Activated T-cell treated with anti-CD3 and anti-CD28 coated beads, Interleukin-2, amount 50 U/mL, for 4 hours (primary cell): ENCODE measurements at regions not wholly inside any gene's neighbourhood (a gene's known extent, or its start where the extent isn't known, plus 50 kb on each side); places are given as distances from the start of the nearest gene placed in this dataset.
"Not testable (repeated sequence)": the region's sequence is repeated elsewhere in the genome, so short reads cannot be mapped to it uniquely, and the experiment has no call there.

ENCODE experiments used
- ATAC-seq, 2 donors: fragments of 200-7000 bp; cut with Tn5 transposase; one replicate each; pipeline ENCODE4 v1.10.0; 2021
- DNase-seq: peaks from one replicate; pipeline ENCODE4 v3.0.0-alpha.2; 2020
- H3K27me3 Mint-ChIP-seq: one replicate; pipeline ENCODE4 v1.8.0; 2021; ENCODE audit warnings: low read depth, mixed read lengths
- H3K36me3 Mint-ChIP-seq: one replicate; pipeline ENCODE4 v1.8.0; 2022; ENCODE audit warnings: mixed read lengths; ENCODE audit not compliant: insufficient read depth
- H3K4me1 Mint-ChIP-seq: one replicate; pipeline ENCODE4 v1.8.0; 2021; ENCODE audit warnings: low read depth, mixed read lengths
- H3K4me3 Mint-ChIP-seq: one replicate; pipeline ENCODE4 v1.8.0; 2021; ENCODE audit warnings: mild to moderate bottlenecking, moderate library complexity, mixed read lengths
- H3K9me3 Mint-ChIP-seq: one replicate; pipeline ENCODE4 v1.8.0; 2021; ENCODE audit warnings: mixed read lengths

DNA sequence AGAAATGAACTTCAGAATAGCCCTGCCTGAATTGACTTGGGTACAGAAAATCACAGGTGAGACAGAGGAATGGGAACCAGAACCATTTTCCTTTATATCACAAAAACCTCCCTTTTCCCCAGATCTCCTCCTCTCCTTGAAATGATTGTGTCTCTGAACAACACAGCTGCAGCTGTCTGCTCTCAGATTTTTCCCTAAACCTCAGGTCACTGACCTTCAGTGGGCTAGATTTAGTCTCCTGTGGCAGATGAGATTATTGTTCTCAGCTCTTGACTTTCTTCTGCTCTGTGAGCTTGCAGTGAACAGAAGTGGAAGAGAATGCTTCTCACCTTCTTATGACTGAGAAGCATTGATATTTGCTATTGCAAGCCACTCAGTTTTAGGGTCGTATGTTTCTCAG lies 92.3 kb upstream of the FAM20A start:
- Mint-ChIP-seq H3K36me3 (no peaks in the 10 kb centered on the region), H3K27me3 (peaks cover 7% of the 10 kb centered on the region), H3K4me3 (no peak overlapping the region), H3K9me3 (no peaks in the 10 kb centered on the region), H3K4me1 (no peaks in the 10 kb centered on the region)
- ATAC-seq (no peak), DNase-seq (no peak)

GRCh38 chr17:68686108-68686988 lies 85.2 kb upstream of the FAM20A start:
- no peak for DNase-seq
- H3K9me3 Mint-ChIP-seq, result no peaks in the 10 kb centered on the region
- no peaks in the 10 kb centered on the region for H3K27me3 Mint-ChIP-seq
- no peak overlapping the region for H3K4me3 Mint-ChIP-seq
- no peaks in the 10 kb centered on the region for H3K36me3 Mint-ChIP-seq
- H3K4me1 Mint-ChIP-seq, result no peaks in the 10 kb centered on the region
- ATAC-seq, result no peak

GRCh38 chr17:68684949-68685357 lies 83.8 kb upstream of the FAM20A start:
- DNase-seq (no peak), ATAC-seq (no peak)
- Mint-ChIP-seq H3K27me3 (no peaks in the 10 kb centered on the region), H3K4me1 (no peaks in the 10 kb centered on the region), H3K9me3 (no peaks in the 10 kb centered on the region), H3K36me3 (no peaks in the 10 kb centered on the region), H3K4me3 (no peak overlapping the region)

DNA sequence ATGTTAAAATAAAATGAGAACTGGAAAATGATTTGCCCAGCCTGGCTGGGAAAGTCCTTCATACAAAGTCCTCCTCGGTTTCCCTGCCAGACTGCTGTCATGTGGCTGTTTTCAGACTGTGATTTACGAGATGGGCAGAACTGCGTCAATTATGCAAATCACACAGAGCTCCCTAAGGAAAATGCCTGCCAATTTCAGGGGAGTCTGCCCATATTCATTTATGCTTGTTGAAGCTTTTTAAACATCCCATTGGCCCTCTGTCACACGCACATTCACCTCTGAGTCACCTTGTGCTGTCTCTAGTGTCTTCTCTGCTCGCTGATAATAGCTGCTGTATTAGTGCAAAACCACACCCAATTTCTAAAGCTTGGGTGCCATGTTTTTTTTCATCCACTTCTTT lies 81.7 kb upstream of the FAM20A start:
- Mint-ChIP-seq H3K9me3 (no peaks in the 10 kb centered on the region), H3K4me3 (no peak overlapping the region), H3K36me3 (no peaks in the 10 kb centered on the region), H3K4me1 (no peaks in the 10 kb centered on the region), H3K27me3 (peaks cover 3% of the 10 kb centered on the region)
- ATAC-seq (no peak), DNase-seq (no peak)

GRCh38 chr17:68679882-68680281 lies 78.7 kb upstream of the FAM20A start:
- Mint-ChIP-seq H3K27me3 (peaks cover 14% of the 10 kb centered on the region), H3K4me3 (no peak overlapping the region), H3K4me1 (no peaks in the 10 kb centered on the region), H3K9me3 (no peaks in the 10 kb centered on the region), H3K36me3 (no peaks in the 10 kb centered on the region)
- no peak for DNase-seq
- no peak for ATAC-seq

DNA sequence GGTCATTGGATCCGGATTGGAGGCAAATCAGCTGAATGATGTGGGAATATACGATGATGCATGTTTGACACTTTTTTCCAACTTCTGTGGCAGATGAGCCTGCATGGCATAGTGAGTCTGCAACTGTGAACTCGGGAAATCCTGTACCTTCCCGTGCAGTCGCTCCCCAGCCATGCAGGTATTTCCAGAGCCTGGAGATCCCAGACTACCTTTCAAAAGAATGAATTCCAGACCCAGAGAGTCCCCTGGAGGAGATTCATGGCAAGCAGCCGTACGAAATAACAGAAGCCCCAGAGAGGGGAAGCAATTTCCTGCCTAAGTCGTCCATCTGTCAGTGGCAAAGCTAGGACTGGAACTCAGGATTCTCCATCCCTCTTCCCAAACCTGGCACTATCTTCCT lies 75.7 kb upstream of the FAM20A start:
- ATAC-seq, result no peak
- H3K27me3 Mint-ChIP-seq, result peaks cover 17% of the 10 kb centered on the region
- no peaks in the 10 kb centered on the region for H3K9me3 Mint-ChIP-seq
- DNase-seq, result no peak
- H3K36me3 Mint-ChIP-seq, result no peaks in the 10 kb centered on the region
- H3K4me1 Mint-ChIP-seq, result no peaks in the 10 kb centered on the region
- no peak overlapping the region for H3K4me3 Mint-ChIP-seq

DNA sequence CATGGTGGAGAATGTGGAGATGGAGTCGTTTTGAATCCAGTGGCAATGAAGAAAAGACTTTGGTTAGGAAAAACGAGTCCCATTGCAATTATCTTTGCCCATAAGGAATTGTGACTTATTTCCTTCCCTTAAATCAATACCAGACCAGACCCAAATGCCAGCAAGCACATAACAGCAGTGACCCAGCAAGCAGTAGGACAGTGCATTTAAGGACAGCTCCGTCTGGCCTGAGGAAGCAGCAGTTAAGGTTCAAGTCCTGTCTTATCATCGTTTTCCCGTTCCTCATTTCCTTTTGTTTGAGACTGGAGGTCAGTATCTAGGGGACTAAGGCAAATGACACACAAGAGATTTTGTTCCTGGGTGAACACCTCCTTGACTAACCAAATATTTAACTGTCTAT lies 74.6 kb upstream of the FAM20A start:
- ATAC-seq (no peak), DNase-seq (no peak)
- Mint-ChIP-seq H3K36me3 (no peaks in the 10 kb centered on the region), H3K9me3 (no peaks in the 10 kb centered on the region), H3K4me3 (no peak overlapping the region), H3K27me3 (peaks cover 20% of the 10 kb centered on the region), H3K4me1 (no peaks in the 10 kb centered on the region)

DNA sequence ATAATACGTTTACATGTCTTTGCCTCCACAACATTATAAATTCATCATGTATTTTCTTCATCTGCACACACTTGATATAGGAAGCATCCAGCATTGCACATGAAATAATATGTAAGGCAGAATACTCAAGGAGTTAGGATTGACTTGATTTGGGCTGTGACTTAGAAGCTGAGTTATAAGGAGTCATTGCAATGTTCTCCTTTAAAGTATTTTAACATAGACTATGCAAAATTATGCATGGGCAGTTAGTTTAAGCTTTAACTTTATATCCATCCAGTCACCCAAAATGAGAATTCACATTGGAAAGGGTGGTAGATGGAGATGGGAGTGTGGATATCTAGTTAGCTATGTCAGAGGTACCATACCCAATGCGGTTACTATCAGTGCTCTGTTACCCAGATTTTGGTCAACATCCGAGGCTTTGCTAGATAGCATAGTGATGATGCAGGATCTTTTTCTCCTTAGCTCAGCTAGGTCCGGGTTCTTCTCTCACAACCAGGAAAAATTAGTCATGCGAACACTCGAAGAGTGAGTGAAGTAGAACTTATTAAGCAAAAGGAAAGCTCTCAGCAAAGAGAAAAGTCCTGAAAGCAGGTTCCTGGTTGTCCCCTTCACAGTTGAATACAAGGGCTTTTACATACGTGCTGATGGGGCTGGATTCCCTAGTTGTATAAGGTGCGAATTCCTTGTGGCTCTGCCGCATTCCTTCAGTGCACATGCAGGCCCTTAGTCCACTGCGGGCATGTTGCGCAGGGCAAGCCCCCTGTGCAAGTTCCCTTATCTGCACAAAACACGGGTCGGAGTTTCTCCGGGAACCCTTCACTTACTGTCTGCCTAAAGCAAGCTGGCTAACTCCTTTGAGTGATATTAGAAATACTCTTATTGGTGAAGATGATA lies 73.1 kb upstream of the FAM20A start:
- Mint-ChIP-seq H3K4me1 (no peaks in the 10 kb centered on the region), H3K27me3 (peaks cover 20% of the 10 kb centered on the region), H3K9me3 (no peaks in the 10 kb centered on the region), H3K4me3 (no peak overlapping the region), H3K36me3 (no peaks in the 10 kb centered on the region)
- ATAC-seq, result no peak
- DNase-seq, result no peak

DNA sequence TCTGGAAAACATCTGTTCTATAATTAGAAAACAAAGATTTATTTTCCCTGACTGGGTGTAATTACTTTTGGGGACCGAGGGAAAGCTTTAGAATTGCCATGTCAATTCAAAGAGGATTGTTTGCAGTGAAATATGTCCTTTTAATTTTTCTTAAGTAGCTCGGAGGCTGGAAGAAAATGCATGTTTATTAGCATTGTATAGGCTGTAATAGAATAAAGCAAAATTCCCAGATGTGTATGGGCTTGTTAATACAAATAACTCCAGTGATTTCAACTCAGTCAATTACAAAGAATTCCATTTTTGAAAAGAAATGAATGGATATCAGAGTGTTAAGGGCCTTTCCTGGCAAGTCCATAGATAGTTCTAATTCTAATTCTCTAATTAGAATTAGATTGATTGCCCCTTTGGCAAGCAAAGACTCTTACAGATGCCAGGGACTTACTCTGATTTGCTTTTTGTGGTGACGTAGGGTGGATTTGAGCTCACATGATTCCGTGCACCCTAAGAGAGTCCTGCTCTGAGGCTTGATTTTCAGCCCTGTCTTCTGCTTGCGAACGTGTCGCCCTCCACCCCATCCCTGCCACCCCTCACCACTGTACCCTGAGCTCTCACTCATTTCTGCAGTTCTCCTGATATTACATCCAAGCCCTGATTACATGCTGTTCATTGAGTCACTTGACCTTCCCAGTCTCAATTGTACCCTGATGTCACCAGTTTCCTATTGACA lies 70.0 kb upstream of the FAM20A start:
- DNase-seq, result no peak
- Mint-ChIP-seq H3K27me3 (peaks cover 13% of the 10 kb centered on the region), H3K9me3 (no peaks in the 10 kb centered on the region), H3K36me3 (no peaks in the 10 kb centered on the region), H3K4me3 (no peak overlapping the region), H3K4me1 (no peaks in the 10 kb centered on the region)
- no peak for ATAC-seq

- not testable (repeated sequence) for H3K36me3 Mint-ChIP-seq, ATAC-seq, H3K9me3 Mint-ChIP-seq, H3K4me3 Mint-ChIP-seq, DNase-seq, H3K4me1 Mint-ChIP-seq
- peaks cover 18% of the 10 kb centered on the region for H3K27me3 Mint-ChIP-seq
Measured at GRCh38 chr17:68666438-68666837, 65.3 kb upstream of the FAM20A start.

- H3K9me3 Mint-ChIP-seq, result no peaks in the 10 kb centered on the region
- ATAC-seq (no peak), DNase-seq (no peak)
- H3K4me3 Mint-ChIP-seq, result no peak overlapping the region
- no peaks in the 10 kb centered on the region for H3K36me3 Mint-ChIP-seq
- peaks cover 17% of the 10 kb centered on the region for H3K27me3 Mint-ChIP-seq
- H3K4me1 Mint-ChIP-seq, result no peaks in the 10 kb centered on the region
Measured at GRCh38 chr17:68665373-68665772, 64.2 kb upstream of the FAM20A start.

DNA sequence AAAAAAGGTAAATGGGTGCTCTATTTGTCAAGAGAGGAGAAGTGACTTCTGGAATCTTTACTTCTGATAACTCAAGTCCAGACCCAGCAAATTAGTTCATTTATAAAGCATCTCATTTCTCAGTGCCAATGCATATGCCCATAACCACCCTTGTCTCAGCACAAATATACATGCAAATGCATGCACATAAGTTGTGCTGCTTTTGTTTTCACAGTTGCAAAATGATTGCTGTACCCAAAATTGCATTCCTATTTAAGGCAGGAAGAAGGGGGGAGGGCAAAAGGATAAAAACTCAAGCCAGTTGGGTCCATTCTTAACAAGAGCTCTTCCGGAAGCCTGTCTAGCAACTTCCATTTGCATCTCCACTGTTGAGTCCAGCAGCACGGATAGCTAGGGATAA lies 61.3 kb upstream of the FAM20A start:
- Mint-ChIP-seq H3K9me3 (no peaks in the 10 kb centered on the region), H3K36me3 (no peaks in the 10 kb centered on the region), H3K4me3 (no peak overlapping the region), H3K4me1 (no peaks in the 10 kb centered on the region), H3K27me3 (peaks cover 23% of the 10 kb centered on the region)
- ATAC-seq, result no peak
- no peak for DNase-seq

GRCh38 chr17:68662037-68662432 lies 60.9 kb upstream of the FAM20A start:
- DNase-seq, result no peak
- Mint-ChIP-seq H3K4me3 (no peak overlapping the region), H3K27me3 (peaks cover 28% of the 10 kb centered on the region), H3K9me3 (no peaks in the 10 kb centered on the region), H3K36me3 (no peaks in the 10 kb centered on the region), H3K4me1 (no peaks in the 10 kb centered on the region)
- ATAC-seq, result no peak

- ATAC-seq, result no peak
- Mint-ChIP-seq H3K27me3 (peaks cover 29% of the 10 kb centered on the region), H3K4me1 (no peaks in the 10 kb centered on the region), H3K9me3 (no peaks in the 10 kb centered on the region), H3K4me3 (no peak overlapping the region), H3K36me3 (no peaks in the 10 kb centered on the region)
- no peak for DNase-seq
Measured at GRCh38 chr17:68661265-68662036, 60.3 kb upstream of the FAM20A start.
